ENCODE measurements at regions not wholly inside any gene's neighbourhood (a gene's known extent, or its start where the extent isn't known, plus 50 kb on each side); places are given as distances from the start of the nearest gene placed in this dataset.

DNA sequence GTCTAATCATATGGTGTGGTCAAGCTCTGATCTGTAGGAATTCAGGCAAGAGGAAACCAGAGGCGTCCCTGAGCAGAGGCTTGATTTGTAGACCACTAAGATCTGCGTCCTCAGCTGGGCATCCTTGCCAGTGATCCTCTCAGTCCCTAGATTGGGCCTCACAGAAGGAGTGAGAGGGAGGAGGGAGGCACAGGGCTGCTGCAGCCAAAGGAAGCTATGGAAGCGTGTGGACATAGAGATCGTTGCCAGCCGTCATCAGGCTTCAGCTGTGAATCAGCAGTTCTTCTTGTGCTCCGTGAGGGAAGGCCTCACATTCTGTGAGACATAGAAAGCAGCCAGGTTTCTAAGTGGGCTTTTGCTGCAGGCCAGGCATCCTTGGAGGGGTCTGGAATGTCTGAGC lies 254.6 kb upstream of the KIRREL3 start:
- DNase-seq: no peak

DNA sequence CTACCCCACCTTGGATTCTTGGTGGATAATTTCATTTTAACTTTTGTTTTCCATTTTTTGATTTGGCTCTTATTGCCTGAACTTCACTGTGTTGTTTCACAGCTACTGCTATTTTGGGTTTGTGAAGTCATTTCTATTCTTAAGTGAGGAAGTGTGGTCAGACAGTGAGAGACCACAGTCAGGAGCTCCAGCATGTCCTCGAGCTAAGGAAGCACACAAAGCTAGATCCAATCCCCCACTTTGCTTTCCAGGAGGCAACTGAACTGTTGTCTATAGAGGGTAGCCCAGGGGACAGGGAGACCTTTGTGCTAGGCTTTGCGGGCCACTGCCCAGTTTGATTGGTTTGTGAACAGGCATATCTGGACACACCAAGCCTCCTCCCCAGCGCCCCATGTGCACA lies 251.8 kb upstream of the KIRREL3 start:
- DNase-seq: no peak

GRCh38 chr11:127249576-127249975 lies 249.0 kb upstream of the KIRREL3 start:
- no peak for DNase-seq

DNA sequence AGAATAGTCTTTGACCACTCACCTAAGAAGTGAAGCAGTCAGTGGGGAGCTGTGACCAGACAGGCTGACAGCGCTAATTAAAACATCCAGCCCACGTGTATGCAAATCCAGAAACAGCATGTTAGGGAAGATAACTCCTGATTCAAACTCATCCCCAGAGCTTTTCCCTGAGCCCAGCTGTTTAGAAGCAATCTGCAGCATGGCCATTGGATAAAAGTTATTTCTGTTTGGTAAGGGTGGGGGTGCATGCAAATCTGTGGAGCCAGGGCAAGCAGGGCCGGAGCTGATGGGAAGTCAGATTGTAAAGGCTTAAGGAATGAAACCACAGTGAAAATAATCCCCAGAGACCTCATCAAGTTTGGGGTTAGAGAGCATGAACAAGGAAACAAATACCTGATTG lies 247.9 kb upstream of the KIRREL3 start:
- no peak for DNase-seq

DNA sequence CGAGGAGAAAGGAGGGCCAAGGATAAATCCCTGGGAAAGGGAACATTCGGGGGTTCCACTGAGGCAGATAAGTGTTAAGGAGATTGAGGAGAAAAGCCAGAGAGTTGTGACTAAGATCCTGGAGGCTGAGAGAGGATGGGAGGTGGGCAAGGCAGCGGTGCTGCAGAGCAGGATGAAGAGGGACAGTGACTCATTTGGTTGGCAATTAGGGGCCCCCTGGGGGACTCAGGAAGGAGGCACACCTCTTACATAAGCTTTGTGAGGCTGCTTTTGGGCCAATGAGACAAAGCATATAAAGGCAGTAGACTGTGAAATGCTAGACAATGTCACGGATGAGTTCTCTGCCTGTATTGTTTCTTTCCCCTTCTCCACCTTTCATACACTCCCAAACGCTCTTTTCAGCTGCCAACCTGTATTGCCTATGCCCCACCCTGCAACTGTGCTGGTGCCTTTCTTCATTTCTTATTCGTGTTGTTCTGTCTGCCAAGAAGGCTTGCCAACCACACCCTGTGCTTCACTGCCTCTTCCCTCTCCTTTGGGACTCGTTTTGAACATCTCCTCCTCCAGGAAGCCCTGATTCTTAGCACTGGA lies 246.8 kb upstream of the KIRREL3 start:
- no peak for DNase-seq

DNA sequence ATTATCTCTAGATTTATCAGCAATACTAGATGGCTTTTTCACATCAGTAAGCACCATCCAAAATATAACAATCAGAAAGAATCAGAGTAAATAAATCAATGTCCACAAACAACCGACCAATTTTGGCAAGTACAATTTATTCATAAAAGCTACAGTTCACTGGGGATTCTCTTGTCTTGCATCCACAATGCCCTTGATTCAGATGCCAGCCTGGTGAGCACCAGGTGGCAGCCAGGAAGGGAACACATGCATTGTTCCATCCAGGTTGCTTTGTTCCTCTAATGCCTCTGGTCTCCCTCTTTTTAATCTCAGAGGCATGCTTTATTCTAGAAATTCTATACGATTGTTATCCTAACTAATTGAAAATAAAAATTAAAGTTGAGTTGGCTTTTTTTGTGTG lies 242.1 kb upstream of the KIRREL3 start:
- DNase-seq: no peak

DNA sequence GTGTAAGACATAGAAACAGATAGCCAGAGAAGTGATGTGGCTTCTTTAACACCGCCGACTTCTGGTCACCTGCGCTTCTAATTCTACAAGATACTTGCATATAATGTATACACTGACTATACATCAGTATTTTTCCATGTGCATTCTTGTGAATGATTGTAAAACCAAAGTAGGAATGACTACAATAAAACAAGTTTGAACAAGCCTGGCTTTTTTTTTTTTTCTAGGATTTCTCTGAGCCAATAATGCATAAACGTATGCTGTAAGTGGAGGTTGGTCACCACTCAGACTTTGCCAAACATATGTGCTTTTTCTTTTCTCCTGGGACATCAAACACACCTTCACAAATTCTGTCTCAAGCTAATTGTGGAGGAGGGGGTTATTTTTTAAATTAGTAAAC lies 237.8 kb upstream of the KIRREL3 start:
- DNase-seq: no peak

GRCh38 chr11:127236776-127237175 lies 236.2 kb upstream of the KIRREL3 start:
- DNase-seq: no peak

DNA sequence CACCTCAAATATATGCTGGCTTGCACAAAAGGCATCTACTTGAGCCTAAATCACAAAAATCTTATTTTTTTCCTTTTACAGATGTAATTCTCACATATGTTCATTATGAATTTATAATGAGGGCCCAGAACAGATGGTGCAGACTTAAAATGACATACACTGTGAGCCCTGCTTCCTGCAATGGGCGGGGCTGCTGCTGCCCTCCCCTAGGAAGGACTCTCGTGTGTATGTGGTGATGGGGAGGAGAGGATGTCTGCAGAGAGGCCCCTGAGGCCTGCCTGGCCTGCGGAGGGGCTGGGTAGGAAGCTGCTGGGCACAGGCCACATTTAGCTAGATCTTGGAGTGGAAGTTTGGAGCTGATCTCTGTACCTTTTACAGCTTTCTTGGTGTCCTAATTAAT lies 233.4 kb upstream of the KIRREL3 start:
- no peak for DNase-seq

DNA sequence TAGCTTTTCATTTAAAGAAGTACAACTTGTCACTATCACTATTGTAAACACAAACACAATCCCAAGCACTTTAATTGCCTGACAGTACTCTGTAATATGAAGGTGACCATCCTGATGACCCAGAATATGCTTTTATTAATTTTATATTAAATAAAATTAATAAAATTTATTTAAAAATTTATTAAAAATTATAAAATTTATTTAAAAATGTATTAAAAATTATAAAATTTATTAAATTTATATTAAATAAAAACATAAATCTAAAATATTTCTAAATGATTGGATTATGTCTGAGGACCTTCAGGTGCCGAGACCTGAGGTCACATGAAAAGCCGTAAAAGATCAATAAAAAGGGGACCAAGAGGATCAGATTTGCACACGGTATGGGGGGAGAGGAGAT lies 229.8 kb upstream of the KIRREL3 start:
- no peak for DNase-seq

DNA sequence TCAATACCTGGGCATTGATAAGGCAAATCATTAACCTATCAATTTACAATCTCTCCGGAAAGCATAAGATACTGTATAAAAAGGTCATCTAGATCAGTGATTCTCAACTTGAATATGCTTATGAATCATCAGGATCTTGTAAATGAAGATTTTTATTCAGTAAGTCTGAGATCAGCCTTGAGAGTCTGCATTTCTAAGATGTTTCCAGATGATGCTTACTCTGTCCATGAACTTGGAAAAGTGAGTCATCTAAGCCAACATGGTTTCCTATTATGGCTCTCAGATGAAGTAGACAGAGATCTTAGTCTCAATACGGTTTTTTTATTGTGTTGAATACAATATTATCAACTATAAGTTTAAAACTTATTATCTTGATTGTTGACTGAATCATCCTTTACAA lies 226.4 kb upstream of the KIRREL3 start:
- DNase-seq: no peak

DNA sequence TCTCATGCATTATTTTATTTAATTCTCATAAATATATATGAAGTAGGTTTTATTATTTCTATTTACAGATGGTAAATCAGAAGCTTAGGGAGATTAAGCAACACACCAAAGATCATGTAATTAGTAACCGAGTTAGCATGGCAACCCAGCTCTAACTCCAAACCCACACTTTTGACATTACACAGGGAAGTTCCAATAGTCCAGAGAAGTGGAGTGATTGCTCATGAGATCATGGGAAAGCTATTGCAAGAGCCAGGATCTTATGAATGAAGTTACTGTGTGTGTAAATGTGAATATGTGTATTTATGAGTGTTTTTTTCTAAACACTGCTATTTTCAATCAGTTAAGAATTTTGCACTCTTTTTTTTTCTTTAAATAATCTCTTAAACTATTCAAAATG lies 225.8 kb upstream of the KIRREL3 start:
- DNase-seq: no peak

DNA sequence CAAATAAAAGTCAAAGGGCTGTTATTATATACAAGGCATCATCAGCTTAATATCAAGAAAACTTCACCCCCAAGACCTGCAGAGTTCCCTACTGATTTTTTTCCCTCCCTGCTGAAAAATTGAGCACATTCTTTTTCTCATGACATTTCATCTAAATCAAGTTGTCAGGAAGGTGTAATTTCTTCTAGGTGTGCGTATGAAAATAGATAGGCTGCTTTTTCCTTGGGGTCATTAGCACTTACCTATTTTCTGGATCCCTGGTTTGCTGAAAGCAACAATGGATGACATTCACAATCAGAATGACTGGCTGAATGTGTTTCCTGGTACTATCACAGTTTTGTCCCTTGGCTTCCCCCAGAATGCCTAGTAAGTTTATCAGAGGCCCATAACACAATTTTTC lies 225.0 kb upstream of the KIRREL3 start:
- no peak for DNase-seq

- DNase-seq: no peak
Measured at GRCh38 chr11:127224276-127224675, 223.7 kb upstream of the KIRREL3 start.

DNA sequence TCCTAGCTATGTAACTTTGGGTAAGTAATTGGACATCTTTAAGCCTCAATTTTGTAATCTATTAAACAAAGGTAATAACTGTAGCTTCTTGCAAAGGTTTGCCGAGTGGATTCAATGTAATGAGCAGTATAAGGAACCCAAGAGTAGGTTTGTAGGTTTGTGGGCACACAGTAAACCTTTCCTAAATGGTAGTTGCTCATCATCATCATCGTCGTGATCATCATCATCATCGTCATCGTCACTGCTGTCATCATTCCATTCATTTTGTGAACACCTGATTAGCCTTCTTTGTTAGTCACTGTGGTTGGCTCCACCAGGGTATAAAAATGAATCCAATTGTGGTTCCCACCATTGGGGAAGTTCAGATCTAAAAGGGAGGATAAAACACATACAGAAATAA lies 223.1 kb upstream of the KIRREL3 start:
- DNase-seq: no peak

GRCh38 chr11:127223026-127223425 lies 222.5 kb upstream of the KIRREL3 start:
- DNase-seq: no peak

DNA sequence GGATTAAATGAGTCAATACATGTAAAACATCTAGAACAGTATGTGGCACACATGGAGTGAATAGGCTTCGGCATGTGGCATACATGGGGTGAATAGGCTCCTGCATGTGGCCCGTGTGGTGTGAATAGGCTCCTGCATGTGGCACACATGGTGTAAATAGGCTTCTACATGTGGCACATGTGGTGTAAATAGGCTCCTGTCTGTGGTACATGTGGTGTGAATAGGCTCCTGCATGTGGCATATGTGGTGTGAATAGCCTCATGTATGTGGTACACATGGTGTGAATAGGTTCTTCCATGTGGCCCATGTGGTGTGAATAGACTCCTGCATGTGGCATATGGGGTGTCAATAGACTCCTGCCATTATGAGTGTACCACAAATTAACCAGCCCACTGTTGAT lies 219.1 kb upstream of the KIRREL3 start:
- DNase-seq: no peak

- no peak for DNase-seq
Measured at GRCh38 chr11:127218275-127218608, 217.7 kb upstream of the KIRREL3 start.

DNA sequence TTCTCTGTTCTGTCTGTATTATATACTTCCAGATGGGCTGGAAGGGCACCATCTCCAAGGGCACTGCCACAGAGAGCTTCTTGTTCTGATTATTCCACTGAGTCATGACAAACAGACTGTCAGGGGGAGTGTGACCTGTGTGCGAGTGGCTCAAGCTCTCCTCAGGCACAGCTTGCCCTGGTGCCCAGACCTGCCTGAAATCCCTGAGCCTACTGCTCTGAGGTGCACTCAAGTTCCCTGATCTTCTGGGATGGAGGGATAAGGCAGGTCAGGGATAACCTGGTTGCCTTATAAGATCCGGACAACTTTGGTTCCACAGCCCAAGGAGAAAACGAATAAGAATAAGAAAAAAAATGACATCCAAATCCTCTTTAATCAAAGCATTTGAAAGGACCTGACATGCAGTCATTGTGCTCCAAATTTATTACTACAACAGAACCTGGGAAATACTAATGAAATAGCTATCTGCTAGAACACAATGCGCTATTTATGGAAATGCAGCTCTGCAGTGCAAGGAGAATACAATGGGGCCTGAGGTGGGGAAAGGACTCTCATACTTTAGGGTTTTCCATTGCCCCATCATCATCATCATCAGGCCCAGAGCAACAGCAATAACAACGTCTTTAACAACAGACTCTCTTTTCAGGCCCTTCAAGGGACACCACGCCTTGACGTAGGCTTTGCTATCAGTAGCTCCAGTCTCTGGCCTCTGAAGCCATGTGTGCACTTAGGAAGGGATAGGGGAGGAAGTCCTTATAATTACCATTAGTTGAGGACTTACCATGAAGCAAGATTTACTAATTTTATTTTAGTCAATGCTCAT lies 217.1 kb upstream of the KIRREL3 start:
- no peak for DNase-seq

- DNase-seq: no peak
Measured at GRCh38 chr11:127205688-127206217, 205.2 kb upstream of the KIRREL3 start.

DNA sequence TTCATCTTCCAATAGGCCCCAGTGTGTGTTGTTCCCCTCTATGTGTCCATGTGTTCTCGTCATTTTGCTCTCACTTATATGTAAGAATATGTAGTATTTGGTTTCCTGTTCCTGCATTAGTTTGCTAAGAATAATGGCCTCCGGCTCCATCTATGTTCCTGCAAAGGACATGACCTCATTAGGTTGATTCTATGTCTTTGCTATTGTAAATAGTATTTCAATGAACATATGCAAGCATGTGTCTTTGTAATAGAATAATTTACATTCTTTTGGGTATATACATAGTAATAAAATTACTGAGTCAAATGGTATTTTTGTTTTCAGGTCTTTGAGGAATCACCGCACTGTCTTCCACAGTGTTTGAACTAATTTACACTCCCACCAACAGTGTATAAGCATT lies 202.9 kb upstream of the KIRREL3 start:
- no peak for DNase-seq

GRCh38 chr11:127202105-127202504 lies 201.5 kb upstream of the KIRREL3 start:
- DNase-seq: no peak

- no peak for DNase-seq
Measured at GRCh38 chr11:127199306-127199801, 198.8 kb upstream of the KIRREL3 start.

DNA sequence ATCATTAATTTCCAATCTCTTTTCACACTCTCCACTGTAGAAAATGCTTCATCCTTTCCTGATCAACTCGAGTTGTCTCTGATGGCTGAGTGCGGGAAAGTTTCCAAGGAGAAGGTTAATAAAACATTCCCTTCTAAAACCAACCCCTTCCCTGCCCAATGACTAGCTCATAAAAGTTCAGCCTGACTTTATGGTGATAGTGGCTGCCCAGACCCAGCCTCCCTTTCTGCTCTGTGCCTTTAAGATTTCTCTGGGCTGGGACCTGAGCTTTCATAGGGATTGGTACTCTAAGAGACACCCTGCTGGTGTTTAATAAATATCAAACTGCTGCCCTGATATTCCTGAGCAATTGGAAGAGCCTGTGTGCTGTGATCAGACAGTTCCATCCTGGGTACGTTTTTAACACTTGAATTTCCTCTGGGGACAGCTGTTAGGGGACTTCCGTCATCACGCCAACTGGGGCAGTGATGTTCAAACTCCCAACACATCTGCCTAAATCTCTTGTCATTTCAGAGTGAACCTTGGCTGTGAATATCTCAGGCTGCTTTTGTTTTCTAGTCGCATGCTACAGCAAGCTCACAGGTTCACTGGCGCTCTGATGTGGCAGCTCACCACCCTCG lies 195.0 kb upstream of the KIRREL3 start:
- DNase-seq: no peak
